Ascending aorta (tissue), 2 donors: ENCODE measurements at regions not wholly inside any gene's neighbourhood (a gene's known extent, or its start where the extent isn't known, plus 50 kb on each side); places are given as distances from the start of the nearest gene placed in this dataset.

Experiments
- DNase-seq, 2 donors: peaks; one replicate each; pipeline ENCODE4 v3.0.0-alpha.2; 2019; ENCODE audit warnings: low spot score in 2 of 2
- H3K27ac ChIP-seq, 2 donors: fragments of 200-600 bp; sonication (generic); one replicate each; pipeline ENCODE4 v1.5.1; 2016 to 2017; ENCODE audit warnings: mild to moderate bottlenecking in 1 of 2
- H3K27me3 ChIP-seq: fragments of 200-600 bp; sonication (generic); one replicate; pipeline ENCODE4 v1.5.1; 2017
- H3K36me3 ChIP-seq, 2 donors: fragments of 200-600 bp; sonication (generic); one replicate each; pipeline ENCODE4 v1.5.1; 2016
- H3K4me1 ChIP-seq, 2 donors: fragments of 200-600 bp; sonication (generic); one replicate each; pipeline ENCODE4 v1.5.1; 2016 to 2017; ENCODE audit warnings: mild to moderate bottlenecking in 1 of 2
- H3K4me3 ChIP-seq, 2 donors: fragments of 200-600 bp; sonication (generic); one replicate each; pipeline ENCODE4 v1.5.1; 2016 to 2017; ENCODE audit warnings: mild to moderate bottlenecking in 1 of 2
- H3K9me3 ChIP-seq, 2 donors: fragments of 200-600 bp; sonication (generic); one replicate each; pipeline ENCODE4 v1.5.1; 2016
- intact Hi-C: fragments of 100-400 bp; cut with DNase I; formaldehyde crosslinking; loops from one replicate; pipeline ENCODE4 v1.15.1; 2023
- TF ChIP-seq, protein P1 (sequence below), 3 experiments: fragments of 200-600 bp in 2 of 3; fragments of 450-650 bp in 1 of 3; sonication (generic) in 2 of 3; IDR thresholded peaks; one replicate each; pipeline ENCODE4 v1.5.1; 2016 to 2019; ENCODE audit warnings: antibody characterized with exemption in 3 of 3, mild to moderate bottlenecking in 1 of 3, moderate library complexity in 1 of 3

DNA sequence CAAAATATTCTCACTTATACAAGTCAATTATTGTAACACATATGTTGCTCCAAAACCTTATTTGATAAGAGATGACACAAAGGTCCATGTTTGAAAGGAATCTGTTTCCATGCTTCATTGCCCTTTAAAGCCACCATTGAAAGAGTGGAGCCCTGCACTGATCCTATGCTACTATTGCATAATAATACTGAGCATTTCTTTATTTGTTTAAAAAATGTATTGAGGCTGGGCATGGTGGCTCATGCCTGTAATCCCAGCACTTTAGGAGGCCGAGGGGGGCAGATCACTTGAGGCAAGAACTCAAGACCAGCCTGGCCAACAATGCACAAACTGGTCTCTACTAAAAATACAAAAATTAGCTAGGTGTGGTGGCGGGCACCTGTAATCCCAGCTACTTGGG, 178.8 kb upstream of the STARD13 start:
- no peak for DNase-seq
- intact Hi-C loops = no loop called here
- Histone ChIP-seq H3K36me3 (no peaks in the 10 kb centered on the region), H3K4me1 (no peaks in the 10 kb centered on the region), H3K9me3 (peaks cover 8 to 14% of the 10 kb centered on the region in 2 donors), H3K27ac (no peak overlapping the region), H3K27me3 (no peaks in the 10 kb centered on the region), H3K4me3 (no peak overlapping the region)
- TF ChIP-seq, protein P1, sequence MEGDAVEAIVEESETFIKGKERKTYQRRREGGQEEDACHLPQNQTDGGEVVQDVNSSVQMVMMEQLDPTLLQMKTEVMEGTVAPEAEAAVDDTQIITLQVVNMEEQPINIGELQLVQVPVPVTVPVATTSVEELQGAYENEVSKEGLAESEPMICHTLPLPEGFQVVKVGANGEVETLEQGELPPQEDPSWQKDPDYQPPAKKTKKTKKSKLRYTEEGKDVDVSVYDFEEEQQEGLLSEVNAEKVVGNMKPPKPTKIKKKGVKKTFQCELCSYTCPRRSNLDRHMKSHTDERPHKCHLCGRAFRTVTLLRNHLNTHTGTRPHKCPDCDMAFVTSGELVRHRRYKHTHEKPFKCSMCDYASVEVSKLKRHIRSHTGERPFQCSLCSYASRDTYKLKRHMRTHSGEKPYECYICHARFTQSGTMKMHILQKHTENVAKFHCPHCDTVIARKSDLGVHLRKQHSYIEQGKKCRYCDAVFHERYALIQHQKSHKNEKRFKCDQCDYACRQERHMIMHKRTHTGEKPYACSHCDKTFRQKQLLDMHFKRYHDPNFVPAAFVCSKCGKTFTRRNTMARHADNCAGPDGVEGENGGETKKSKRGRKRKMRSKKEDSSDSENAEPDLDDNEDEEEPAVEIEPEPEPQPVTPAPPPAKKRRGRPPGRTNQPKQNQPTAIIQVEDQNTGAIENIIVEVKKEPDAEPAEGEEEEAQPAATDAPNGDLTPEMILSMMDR (IDR thresholded peaks at IDR 0.05) = no peak

DNA sequence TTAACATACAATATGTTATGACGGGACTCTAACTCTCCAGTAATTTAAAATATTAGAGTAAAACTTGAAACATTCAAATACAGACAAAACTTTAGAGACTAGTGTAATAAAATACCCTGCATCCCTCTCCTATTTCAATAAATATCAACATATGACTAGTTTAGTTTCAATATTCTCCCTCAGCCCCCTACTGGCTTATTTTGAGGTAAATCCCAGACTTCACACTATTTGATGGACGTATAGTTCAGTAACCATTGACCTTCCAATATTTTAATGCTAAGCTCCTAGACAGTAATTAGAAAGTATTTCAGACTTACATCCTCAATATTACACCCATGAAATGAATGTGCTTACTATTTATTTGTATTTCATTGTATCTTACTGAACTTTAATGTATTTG, 180.7 kb upstream of the STARD13 start:
- H3K4me1 ChIP-seq = no peaks in the 10 kb centered on the region
- H3K36me3 ChIP-seq = no peaks in the 10 kb centered on the region
- no peak overlapping the region for H3K27ac ChIP-seq
- no peak overlapping the region for H3K4me3 ChIP-seq
- H3K27me3 ChIP-seq = no peaks in the 10 kb centered on the region
- TF ChIP-seq, protein P1 (IDR thresholded peaks at IDR 0.05) = no peak
- H3K9me3 ChIP-seq = no peaks in the 10 kb centered on the region
- intact Hi-C loops = no loop called here
- DNase-seq = no peak

DNA sequence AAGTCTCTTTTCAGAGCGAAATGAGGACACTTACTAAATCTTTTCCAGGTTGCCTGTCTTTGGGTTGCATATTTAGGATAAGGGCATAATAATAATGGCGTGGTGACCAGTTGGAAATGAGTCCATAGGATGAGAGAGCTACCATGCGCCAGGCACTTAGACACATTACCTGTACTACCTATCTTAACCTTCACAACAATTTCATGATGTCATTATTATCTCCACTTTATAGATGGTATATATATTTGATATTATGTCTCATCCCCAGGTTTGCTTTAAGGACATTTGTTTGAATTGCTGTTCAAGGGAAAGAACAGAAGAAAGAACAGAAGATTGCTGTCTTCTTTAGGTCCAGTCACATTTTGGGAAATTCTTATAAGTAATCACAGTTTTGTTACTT, 182.0 kb upstream of the STARD13 start:
- no peak overlapping the region for H3K4me3 ChIP-seq
- no peak for DNase-seq
- no peak overlapping the region for H3K27ac ChIP-seq
- no peaks in the 10 kb centered on the region for H3K9me3 ChIP-seq
- intact Hi-C loops = no loop called here
- TF ChIP-seq, protein P1 (IDR thresholded peaks at IDR 0.05) = no peak
- H3K4me1 ChIP-seq = no peaks in the 10 kb centered on the region
- no peaks in the 10 kb centered on the region for H3K27me3 ChIP-seq
- H3K36me3 ChIP-seq = no peaks in the 10 kb centered on the region

DNA sequence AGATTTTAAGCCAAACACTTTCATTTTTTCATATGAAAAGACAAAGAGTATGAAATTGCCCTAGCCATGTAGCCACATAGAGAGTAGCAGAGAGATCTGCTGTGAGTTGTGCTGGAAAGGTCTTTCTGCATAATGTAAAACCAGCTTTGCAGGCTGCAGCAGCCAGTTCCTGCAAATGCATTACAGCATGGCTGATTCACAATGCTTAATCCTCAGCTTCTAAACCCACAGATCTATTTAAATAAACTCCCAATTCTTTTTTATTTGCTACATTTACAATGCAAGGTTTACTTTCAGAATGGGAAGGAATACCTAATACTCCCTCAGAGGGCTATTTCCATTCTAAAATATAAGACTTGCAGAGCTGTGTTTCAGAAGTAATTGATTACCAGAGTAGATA, 185.6 kb upstream of the STARD13 start:
- Histone ChIP-seq H3K27me3 (no peaks in the 10 kb centered on the region), H3K4me1 (no peaks in the 10 kb centered on the region), H3K9me3 (no peaks in the 10 kb centered on the region), H3K27ac (no peak overlapping the region), H3K4me3 (no peak overlapping the region), H3K36me3 (no peaks in the 10 kb centered on the region)
- intact Hi-C loops = no loop called here
- TF ChIP-seq, protein P1 (IDR thresholded peaks at IDR 0.05) = no peak
- no peak for DNase-seq

DNA sequence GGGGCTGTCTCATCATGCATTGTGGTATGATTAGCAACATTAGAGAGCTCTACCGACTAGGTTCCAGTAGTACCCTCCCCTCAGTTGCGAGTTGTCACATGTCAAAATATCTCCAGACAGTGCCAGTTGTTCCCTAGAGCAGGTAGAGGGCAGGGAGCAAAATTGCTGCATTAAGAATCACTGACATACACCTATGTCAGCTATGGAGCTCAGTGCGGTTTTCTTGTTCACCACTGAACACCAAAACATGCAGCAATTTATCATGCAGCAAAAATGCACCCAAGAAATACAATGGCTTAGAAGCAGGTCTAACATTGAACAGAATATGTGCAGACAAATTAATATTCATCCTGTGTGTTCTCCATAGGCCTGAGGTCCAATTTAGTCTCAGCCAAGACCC, 186.9 kb upstream of the STARD13 start:
- Histone ChIP-seq H3K9me3 (peaks cover 0 to 2% of the 10 kb centered on the region in 2 donors), H3K4me3 (no peak overlapping the region), H3K36me3 (no peaks in the 10 kb centered on the region), H3K27me3 (no peaks in the 10 kb centered on the region), H3K27ac (no peak overlapping the region), H3K4me1 (no peaks in the 10 kb centered on the region)
- intact Hi-C loops = no loop called here
- no peak for DNase-seq
- TF ChIP-seq, protein P1 (IDR thresholded peaks at IDR 0.05) = no peak

DNA sequence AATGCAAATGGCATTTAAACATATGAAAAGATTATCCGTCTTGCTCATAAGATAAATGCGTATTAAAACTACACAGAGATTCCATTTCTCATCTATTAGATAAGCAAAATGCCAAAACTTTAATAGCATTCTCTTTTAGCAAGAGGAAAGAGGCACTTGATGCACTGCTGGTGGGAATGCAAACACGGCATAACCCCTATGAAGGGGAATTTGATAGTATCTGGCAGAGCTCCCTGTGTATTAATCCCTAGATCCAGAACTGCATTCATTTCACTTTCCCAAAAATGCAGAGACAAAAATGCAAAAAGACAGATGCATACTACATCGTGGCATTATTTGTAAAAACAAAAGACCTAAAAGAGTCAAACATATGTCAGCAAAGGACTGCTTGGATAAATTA, 193.6 kb upstream of the STARD13 start:
- no peak overlapping the region for H3K27ac ChIP-seq
- H3K27me3 ChIP-seq = no peaks in the 10 kb centered on the region
- TF ChIP-seq, protein P1 (IDR thresholded peaks at IDR 0.05) = no peak
- no peak for DNase-seq
- H3K9me3 ChIP-seq = peaks cover 0 to 8% of the 10 kb centered on the region in 2 donors
- intact Hi-C loops = no loop called here
- H3K36me3 ChIP-seq = no peaks in the 10 kb centered on the region
- no peak overlapping the region for H3K4me3 ChIP-seq
- H3K4me1 ChIP-seq = no peaks in the 10 kb centered on the region
